Posterior vena cava (tissue), 2 donors: ENCODE measurements at regions not wholly inside any gene's neighbourhood (a gene's known extent, or its start where the extent isn't known, plus 50 kb on each side); places are given as distances from the start of the nearest gene placed in this dataset.
"Not testable (repeated sequence)": the region's sequence is repeated elsewhere in the genome, so short reads cannot be mapped to it uniquely, and the experiment has no call there.

ENCODE experiments used
- DNase-seq: peaks from one replicate; pipeline ENCODE4 v3.0.0-alpha.2; 2020; ENCODE audit warnings: low spot score
- intact Hi-C, 2 donors: fragments of 100-400 bp; cut with DNase I; formaldehyde crosslinking; loops; one replicate each; pipeline versions ENCODE4 v1.14.1 to v1.14.2; 2022 to 2023
- donor health status: DM: yes; HTN: yes; CAD: no.
- donor health status: DM: yes; HTN: yes; CAD: no.

GRCh38 chrX:131853440-131853839 lies 169.7 kb upstream of the STK26 start:
- intact Hi-C loops, result no loop called here
- no peak for DNase-seq

DNA sequence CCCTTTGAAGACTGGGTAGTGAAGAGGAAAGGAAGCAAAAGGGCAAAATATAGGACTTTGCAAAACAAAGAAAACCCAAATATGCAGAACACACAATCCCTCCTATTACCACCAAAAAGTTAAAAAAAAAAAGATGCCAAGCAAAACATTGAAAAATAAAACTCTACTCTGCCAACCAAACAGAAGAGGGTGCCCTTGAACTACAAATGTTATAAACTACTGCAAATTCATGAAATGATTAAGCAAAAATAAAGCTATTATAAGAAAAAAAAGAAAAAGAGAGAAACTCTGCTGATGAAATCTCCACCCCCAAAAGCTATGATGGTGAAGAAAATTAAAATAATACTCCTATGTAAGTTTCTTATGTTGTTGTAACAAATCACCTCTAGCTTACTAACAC lies 168.5 kb upstream of the STK26 start:
- intact Hi-C loops, result no loop called here
- DNase-seq, result no peak

GRCh38 chrX:131861088-131861787 lies 161.9 kb upstream of the STK26 start:
- no peak for DNase-seq
- intact Hi-C loops, result no loop called here

- DNase-seq, result no peak
- intact Hi-C loops, result no loop called here
Measured at GRCh38 chrX:131862321-131862720, 160.8 kb upstream of the STK26 start.

GRCh38 chrX:131869182-131869581 lies 153.9 kb upstream of the STK26 start:
- intact Hi-C loops, result no loop called here
- no peak for DNase-seq

DNA sequence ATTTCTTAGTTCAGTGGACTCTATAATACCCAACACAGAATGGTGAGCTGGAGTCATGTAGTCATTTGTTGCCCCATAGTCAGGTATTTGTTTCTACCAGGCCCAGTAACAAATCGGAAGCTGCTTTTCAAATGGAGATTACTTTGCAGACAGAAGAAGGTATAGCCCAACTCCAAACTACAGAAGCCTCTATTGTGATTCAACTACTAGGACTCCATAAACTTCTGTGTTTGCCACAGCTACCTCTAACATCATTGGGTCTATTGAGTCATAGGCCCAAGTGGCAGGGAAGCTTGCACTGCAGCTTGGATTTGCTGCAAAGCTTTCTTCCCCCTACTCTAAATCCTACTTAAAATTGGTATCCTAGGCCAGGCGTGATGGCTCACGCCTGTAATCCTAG lies 148.8 kb upstream of the STK26 start:
- no peak for DNase-seq
- intact Hi-C loops, result no loop called here

- DNase-seq, intact Hi-C loops: not testable (repeated sequence)
Measured at GRCh38 chrX:131875827-131876226, 147.3 kb upstream of the STK26 start.

- intact Hi-C loops, result no loop called here
Measured at GRCh38 chrX:131881194-131881593, 141.9 kb upstream of the STK26 start.

GRCh38 chrX:131885042-131885441 lies 138.1 kb upstream of the STK26 start:
- DNase-seq, intact Hi-C loops: not testable (repeated sequence)

More at GRCh38 chrX:131881194-131881593, 141.9 kb upstream of the STK26 start:
- no peak for DNase-seq

DNA sequence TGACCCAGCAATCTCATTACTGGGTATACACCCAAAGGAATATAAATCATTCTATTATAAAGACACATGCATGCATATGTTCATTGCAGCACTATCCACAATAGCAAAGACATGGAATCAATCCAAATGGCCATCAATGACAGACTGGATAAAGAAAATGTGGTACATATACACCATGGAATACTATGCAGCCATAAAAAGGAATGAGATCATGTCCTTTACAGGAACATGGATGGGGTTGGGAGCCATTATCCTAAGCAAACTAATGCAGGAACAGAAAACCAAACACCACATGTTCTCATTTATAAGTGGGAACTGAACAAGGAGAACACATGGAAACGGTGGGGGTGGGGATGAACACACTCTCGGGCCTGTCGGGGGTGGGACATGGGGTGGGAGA lies 129.2 kb upstream of the STK26 start:
- DNase-seq, intact Hi-C loops: not testable (repeated sequence)

DNA sequence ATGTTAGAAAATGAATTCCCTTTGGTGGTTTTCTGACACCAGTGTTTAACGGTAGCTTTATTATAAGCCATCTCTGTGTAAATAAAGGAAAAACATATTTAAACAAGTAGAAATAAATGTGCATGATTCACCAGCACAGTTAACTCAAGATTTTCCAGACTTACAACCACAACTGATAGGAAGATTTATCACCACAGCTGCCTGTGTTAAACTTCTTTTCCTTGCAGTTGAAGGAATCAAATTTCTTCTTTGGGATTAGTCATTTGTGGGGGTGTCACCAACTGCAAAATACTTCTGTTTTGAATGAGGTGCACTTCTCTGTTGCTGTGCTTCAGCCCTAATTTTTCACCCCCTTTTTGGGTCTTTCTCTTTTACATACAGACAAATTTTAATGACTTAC lies 128.1 kb upstream of the STK26 start:
- intact Hi-C loops, result no loop called here
- no peak for DNase-seq

- intact Hi-C loops, result no loop called here
- no peak for DNase-seq
Measured at GRCh38 chrX:131895807-131896206, 127.3 kb upstream of the STK26 start.

GRCh38 chrX:131901546-131901945 lies 121.6 kb upstream of the STK26 start:
- DNase-seq, result no peak
- intact Hi-C loops, result no loop called here

DNA sequence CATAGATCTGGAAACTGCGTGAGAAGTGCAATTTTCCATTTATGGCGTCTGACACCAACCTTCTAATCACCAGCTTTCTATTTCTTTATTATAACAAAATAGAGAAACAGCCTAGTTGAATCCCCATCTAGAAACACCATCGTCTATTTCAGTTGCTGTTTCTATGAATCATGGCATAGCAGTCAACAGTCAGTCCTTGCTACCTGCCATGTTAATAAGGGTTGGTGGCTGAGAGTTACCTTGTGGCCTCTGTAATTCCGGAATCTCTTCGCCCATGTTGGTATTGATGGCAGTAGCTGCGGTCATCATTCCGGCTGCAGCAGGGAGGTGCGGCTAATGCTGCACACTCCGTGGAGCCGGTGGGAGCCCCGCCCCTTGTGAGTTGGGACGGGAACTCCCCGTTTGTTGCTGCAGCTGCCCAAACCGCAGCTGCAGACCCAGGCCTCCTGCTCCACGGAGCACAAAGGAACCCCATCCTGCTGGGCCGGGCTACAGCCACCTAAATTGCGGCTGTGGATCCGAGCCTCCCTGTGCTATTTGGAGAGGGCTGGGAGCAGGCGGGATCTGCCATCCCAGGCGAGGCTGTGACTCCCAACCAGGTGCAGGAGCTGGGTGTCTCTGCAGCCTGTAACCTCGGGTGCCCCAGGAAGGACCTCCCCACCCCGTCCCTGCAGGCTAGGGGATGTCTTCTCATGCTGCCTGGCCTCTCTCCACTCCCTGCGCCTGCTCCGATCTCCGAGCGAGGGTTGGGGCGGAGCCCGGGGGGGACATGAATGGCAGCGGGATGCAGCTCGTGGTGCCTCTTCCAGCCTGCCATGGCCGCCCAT lies 115.4 kb upstream of the STK26 start:
- DNase-seq, result no peak
- intact Hi-C loops, result no loop called here

DNA sequence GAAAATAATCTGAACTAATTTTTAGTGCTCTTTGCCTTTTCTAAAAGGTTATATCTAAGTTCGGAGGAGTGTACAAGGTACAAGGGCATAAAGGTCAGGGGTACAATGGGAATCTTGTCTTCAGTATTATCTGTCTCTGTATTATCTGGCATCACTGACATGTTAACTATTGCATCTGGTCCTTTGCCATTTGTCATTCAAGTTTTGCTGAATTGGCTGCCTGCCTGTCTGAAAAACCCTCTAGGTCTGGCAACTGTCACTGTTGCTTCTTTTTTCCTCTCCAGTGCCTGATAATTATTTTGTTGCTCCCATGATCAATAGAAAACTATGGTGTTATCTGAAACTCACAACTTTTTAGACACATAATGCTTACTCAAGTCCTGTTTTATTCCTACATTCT lies 112.5 kb upstream of the STK26 start:
- intact Hi-C loops, result no loop called here
- DNase-seq, result no peak

DNA sequence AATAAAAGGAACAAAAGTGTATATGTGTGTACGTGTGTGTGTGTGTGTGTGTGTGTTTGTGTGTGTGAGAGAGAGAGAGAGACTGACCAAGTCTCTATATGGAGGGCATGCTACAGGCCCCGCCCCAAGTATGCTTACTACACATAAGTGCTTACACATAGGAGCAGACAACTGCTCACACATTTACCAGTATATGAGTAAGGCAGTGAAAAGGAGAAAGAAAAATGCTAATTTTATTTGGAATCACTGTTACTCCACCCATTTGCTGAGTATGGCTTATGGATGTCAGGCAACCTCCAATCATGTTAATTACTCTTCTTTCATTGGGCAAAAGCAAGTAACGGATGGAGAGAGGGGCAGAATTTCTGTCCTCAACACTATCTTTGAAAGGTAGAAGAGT lies 107.6 kb upstream of the STK26 start:
- intact Hi-C loops, result no loop called here
- no peak for DNase-seq

GRCh38 chrX:131917588-131917987 lies 105.5 kb upstream of the STK26 start:
- no peak for DNase-seq
- intact Hi-C loops, result no loop called here

DNA sequence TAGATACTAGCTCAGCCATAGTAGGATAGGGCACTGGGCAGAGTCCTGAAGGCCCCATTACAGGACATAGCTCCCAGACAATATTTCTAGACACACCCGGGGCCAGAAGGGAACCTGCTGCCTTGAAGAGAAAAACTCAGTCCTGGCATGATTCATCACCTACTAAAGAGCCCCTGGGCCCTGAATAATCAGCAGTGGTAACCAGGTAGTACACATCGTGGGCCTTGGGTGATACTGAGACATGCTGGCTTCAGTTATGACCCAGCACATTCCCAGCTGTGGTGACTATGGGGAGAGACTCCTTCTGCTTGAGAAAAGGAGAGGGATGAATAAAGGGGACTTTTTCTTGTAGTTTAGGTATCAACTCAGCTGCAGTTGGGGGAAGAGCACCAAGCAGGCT lies 104.3 kb upstream of the STK26 start:
- intact Hi-C loops, result no loop called here
- no peak for DNase-seq

DNA sequence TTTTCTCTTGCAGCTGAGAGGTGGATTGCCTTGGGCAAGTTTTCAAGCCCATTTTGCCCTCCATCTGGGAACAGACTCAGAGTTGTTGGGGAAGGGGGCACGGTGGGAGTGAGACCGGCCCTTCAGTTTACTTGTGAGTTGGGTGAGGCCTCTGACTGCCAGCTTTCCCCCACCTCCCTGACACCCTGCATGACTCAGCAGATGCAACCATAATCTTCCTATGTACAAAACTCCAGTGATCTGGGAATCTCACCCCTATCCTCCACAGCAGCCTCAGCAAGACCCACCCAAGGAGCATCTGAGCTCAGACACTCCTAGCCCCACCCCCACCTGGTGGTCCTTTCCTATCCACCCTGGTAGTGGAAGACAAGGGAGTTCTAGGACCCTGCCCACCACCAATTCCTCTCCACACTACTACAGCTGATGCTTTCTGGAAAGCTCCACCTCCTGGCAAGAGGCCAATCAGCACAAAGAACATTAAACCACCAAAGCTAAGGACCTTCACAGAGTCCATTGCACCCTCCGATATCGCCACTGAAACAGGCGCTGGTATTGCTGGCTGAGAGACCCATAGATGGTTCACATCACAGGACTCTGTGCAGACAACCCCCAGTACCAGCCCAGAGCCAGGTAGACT lies 99.4 kb upstream of the STK26 start:
- DNase-seq, result no peak
- intact Hi-C loops, result no loop called here

GRCh38 chrX:131938749-131939148 lies 84.4 kb upstream of the STK26 start:
- DNase-seq, result no peak
- intact Hi-C loops, result loop anchor here in 1 of 2 donors (5.0 kb wide), 1 partner anchor 1234 kb away; no protein-coding TSS in a partner anchor
